HuH-7 (cell line): ENCODE measurements at regions not wholly inside any gene's neighbourhood (a gene's known extent, or its start where the extent isn't known, plus 50 kb on each side); places are given as distances from the start of the nearest gene placed in this dataset.
"Not testable (repeated sequence)": the region's sequence is repeated elsewhere in the genome, so short reads cannot be mapped to it uniquely, and the experiment has no call there.

ENCODE experiments used
- DNase-seq: peaks from one replicate; pipeline ENCODE4 v3.0.0; 2011; ENCODE audit warnings: low spot score

DNA sequence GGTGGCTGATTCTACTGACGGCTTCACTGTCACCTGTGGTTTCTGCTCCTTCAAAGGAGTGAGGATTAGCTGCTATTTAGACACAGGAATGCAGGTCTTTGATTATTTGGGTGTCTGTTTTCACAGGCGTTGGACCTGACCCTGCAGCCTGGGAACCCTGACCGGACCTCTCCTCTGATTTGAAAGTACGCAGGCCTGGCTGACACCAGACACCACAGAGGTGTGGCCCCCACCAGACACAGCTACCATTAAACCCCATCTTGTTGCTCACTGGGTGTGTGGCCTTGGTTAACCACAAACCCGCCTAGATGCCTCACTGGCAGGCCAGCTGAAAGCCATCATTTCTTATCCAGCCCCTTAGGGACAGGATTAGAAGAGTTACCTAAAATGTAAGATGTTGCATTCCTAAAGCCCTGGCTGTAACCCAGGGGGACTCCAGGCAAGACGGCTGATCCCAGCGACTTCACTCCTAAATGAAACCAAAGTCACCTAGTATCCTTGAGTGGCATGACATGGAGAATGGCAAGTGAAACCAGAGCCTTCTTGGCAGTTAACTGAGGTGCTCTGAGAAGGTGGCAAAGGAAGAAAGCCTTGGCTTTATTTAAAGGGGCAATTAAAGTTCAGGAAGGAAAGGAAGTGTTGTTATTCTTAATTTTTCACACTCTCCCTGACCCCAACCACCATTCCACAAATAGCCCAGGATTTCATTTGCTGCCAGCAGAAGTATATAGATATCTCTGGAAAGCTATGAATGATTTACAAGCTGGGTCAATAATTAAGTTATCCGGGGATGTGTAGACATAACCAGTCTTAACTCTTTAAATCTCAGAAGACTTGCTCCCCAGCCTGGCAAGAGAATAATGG lies 169.9 kb downstream of the QRSL1 start:
- DNase-seq, result peak; percentile 63

DNA sequence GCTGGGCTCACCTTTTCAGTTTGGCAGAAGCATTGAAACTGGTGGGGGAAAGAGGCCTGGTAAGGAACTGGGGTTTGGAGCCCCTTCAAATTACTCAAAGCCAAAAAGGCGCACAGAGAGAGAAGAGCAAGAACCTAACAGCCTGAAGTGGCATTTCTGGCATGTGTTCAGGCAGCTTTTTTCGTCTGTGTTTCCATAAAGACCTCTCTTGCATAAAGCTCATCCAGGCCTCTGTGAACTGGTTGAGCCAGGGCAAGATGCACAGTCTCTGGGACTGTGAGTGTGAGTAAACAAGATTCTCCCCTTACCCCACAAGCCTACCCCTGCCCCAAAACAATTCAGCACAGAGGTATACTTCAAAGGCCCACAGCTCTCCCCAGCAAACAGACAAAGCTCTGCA lies 167.8 kb downstream of the QRSL1 start:
- DNase-seq, result no peak

GRCh38 chr6:106796781-106797180 lies 167.4 kb downstream of the QRSL1 start:
- DNase-seq, result no peak

DNA sequence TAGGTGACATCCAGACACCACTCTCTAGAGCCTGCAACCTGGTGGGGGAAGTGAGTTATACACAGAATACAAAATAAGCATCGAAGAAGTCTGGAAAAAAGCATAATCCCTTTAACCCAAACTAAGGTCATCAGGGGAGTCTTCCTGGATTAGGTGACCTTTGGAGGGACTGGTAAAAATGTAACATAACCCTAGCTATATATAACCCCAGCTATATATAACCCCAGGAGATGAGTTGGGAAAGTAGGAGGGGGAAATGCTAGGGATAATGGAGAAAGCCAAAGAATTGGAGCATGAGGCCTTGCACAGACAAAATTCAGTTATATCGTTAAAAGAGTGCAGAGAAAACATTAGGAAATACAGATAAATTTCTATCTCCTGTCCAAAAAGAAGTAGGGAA lies 164.8 kb downstream of the QRSL1 start:
- no peak for DNase-seq

GRCh38 chr6:106792536-106793236 lies 163.3 kb downstream of the QRSL1 start:
- DNase-seq, result no peak

GRCh38 chr6:106790935-106791334 lies 161.6 kb downstream of the QRSL1 start:
- no peak for DNase-seq

DNA sequence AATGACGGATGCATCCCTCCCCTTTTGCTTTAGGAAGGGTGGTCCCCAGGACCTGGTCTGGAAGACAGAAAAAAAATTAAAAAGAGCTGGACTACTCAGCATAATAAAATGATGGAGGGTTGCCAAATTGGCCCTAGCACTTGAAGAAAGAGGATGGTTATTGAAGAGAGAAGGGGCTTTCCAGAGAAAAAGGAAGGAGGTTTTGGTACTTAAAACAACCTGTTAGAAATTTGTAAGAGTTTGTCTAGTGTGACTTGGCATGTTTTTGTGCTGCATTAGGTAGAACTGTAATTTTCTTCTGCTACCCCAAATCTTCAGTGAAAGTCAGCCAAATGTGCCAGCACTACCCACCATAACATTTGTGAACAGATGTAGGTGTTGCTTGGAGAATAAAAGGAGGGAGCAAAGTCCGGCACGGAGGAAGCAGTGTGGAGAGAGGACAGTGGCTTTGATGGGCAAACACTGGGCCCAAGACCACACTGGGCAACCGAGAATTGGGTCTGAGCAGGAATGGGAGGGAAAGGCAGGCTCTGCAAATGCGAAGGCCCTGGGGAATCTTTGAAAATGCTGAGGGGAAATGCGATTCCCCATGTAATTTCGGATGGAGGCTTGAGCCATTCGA lies 160.9 kb downstream of the QRSL1 start:
- DNase-seq, result no peak

GRCh38 chr6:106789428-106790148 lies 160.2 kb downstream of the QRSL1 start:
- DNase-seq, result no peak

DNA sequence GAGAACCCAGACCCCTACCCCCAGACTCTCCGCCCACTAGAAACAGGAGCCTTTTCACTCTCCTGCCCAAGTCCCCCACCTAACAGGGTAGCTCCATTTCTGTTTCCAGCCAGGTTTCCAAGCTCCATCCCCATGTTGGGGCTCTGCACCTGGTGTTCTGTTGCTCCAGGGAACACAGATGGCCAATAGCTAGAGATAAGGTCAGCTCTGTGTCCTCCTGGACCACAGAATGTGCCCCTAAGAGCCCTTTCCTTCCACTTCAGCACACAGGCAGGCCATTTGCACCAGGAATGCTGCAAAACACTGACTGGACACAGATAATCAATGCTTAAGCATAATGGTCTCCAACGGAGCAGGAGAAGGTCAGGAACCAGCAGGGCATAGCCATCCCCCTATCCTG lies 159.4 kb downstream of the QRSL1 start:
- DNase-seq, result no peak

DNA sequence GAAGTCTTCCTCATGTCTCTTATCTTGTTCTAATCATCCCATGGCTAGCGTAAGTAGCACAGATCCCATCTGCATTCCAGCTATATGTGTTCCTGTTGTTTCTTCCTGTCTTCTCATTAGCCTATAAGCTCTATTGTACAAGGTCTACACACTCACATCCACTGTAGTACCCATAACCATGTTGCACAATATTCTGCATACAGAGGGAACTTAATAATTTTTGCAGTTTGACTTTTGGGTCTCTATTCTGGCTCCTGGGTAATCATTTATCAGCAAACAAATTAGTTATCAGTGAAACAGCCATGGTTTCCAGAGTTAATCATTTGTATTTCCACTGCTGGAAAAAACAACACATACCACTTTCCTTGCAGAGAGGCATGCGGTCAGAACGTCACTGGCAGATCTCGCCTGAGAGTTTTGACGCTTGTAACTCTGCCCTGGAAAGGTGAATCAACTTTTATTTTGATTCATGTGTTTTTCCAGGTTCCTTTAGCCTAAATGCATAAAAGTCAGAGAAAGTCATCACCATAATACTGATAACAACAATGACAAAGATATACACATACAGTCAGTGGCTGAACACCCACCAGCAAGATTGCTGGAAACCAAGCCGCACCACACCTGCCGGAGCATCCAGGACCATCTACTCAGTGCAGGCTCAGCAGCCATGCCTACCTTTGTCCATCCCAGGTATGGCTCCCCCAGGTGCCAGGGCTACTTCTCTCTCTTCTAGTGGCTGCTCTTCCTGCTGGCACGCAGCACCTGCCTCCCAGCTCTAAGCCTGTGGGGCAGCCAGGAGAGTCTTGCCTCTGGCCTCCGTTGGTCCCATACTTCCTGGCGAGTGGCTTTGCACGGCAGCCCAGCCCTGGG lies 158.2 kb downstream of the QRSL1 start:
- DNase-seq, result no peak

DNA sequence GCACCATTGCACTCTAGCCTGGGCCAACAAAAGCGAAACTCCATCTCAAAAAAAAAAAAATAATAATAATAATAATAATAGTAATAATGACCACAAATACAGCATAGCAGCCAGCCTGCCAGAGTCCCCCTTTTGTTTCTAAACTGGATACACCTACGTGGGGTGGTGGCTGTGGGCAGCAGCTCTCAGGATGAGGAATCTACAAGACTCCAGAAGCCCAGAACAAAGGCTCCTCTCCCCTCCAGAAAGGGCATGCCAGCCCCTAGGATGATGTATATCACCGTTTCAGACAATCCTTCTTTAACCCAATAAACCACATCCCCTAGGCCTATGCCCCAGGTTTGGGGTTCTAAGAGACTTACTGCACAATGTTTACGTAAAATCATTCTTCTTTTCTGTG lies 155.9 kb downstream of the QRSL1 start:
- DNase-seq, result no peak

DNA sequence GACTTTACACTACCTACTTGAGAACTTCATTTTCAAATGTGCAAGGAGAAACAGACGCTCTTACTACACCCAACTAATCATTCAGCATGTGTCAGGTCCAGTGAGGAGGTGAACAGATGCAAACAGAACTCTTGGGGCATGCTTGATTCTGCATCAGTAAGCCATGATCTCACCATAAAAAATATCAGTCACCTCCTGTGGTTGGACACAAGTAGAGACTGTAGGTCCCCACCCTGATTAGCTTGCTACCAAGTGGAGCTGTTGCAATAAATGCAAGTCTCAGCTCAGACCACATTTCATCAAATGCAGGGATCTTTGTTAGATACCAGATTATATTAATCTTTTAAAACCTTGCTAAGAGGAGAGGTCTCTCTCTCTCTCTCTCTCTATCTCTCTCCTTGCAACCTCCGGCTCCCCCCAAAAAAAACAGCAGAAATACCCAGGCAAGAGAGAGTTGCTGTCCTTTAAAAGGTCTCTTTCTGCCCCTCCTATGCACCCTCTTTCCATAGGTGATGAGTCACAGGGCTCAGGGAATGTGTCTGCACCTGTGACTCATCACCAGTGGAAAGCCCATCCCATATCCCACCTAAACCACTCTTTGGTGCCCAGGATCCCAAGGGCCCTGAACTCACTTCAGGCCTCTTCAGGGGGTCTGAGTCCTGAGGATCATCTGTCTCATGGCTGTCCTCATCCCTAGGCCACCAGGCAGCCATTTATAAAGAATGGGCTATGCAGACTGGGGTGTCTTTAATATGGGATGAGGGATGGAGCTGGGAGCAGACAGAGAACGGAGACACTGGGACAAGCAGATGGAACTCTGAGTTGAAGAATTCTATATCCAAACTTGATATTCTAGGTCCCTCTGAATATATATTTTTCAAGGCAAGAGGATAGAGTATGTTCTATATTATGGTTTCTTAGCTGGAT lies 154.5 kb downstream of the QRSL1 start:
- no peak for DNase-seq

GRCh38 chr6:106782536-106783285 lies 153.3 kb downstream of the QRSL1 start:
- DNase-seq, result no peak

DNA sequence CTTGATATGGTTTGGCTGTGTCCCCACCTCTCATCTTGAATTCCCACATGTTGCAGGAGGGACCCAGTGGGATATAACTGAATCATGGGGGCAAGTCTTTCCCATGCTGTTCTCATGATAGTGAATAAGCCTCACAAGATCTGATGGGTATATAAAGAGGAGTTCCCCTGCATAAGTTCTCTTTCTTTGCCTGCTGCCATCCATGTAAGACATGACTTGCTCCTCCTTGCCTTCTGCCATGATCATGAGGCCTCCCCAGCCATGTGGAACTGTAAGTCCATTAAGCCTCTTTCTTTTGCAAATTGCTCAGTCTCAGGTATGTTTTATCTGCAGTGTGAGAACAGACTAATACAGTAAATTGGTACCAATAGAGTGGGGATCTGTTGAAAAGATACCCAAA lies 150.2 kb downstream of the QRSL1 start:
- not testable (repeated sequence) for DNase-seq

DNA sequence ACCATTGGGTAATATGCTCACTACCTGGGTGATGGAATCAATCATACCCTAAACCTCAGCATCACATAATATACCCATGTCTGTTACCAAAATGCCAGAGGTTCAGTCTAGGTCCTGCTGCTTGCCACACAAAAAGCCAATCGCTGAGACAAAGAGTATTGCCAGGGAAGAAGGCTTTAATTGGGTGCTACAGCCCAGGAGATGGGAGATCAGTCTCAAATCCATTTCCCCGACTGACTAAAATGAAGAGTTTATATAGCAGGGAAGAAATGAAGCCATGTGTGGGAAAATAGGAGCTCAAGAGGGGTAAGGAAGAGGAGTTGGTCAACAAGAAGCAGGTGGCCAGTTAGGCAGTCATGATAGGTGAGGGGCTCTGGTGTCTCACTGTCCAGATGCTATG lies 149.6 kb downstream of the QRSL1 start:
- DNase-seq, result no peak

DNA sequence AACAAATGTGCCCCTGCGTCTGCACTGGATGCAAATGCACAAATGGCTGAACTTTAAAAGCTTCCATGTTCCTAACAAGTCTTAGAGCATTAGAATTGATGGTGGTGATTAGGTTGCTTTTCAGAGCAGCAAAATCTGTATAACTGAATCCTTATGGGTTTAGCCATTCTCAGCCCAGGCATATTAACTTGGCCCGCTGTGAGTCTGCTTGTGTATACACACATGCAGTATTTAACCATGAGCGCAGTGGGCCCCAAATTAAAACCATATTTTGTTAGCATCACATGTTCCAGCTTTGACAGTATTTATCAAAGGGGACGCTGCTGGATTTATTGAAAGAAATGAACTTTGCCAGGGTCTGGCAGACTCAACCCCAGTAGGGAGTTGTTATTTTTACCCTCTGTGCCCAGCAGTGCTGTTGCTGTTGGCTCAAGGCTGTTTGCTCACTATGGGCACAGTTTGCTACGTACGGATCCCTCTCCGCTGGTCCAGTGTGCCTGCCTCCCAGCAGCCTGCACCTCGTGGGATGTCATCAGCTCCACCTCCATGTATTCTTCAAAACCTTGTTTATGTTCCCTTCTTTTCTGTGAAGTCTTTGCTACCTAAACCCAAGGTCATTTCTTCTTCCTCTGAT lies 144.7 kb downstream of the QRSL1 start:
- no peak for DNase-seq

DNA sequence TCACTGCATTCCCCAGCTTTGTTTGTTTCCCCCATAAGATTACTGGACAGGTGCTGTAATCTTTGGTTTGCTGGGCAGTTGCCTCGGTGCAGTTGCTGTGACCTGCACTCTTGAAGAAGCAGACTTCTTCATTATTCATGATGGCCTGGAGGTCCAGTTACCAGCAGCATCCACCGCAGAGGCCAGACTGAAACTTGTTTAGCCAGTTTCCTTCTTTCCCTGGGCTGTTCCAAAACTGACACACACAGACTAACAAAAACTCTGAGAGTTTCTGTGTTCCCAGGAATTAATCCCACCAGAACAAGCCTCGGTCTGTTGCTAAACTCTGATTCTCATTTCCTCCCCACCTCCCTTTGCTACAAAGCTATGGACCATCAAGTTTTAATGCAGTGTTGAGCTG lies 144.1 kb downstream of the QRSL1 start:
- DNase-seq, result no peak

GRCh38 chr6:106772270-106773142 lies 143.1 kb downstream of the QRSL1 start:
- DNase-seq, result no peak
